GM12873 (cell line): ENCODE measurements at regions not wholly inside any gene's neighbourhood (a gene's known extent, or its start where the extent isn't known, plus 50 kb on each side); places are given as distances from the start of the nearest gene placed in this dataset.

Source experiments
- TF ChIP-seq, protein P1 (sequence below): IDR thresholded peaks from 2 replicates; pipeline ENCODE4 v1.5.1; 2012; ENCODE audit warnings: low read depth, mild to moderate bottlenecking, moderate library complexity, low read length, control low read depth; ENCODE audit not compliant: insufficient read depth; ENCODE audit errors: missing control alignments

DNA sequence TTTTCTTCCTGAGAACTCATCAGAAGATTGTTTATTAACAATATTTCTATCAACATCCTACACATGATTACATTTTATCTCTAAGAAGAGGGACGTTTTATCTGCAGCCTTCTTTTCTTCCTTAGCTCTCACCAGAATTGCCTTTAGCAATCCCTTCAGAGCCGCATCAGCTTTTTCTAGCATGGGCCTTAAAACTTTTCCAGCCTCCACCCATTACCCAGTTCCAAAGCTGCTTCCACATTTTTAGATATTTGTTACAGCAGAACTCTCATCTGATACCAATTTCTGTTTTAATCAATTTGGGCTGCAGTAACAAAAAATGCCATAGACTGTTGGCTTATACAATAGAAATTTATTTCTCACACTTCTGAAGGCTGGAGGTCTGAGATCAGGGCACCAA, 281.5 kb downstream of the THBS2 start:
- TF ChIP-seq, protein P1, sequence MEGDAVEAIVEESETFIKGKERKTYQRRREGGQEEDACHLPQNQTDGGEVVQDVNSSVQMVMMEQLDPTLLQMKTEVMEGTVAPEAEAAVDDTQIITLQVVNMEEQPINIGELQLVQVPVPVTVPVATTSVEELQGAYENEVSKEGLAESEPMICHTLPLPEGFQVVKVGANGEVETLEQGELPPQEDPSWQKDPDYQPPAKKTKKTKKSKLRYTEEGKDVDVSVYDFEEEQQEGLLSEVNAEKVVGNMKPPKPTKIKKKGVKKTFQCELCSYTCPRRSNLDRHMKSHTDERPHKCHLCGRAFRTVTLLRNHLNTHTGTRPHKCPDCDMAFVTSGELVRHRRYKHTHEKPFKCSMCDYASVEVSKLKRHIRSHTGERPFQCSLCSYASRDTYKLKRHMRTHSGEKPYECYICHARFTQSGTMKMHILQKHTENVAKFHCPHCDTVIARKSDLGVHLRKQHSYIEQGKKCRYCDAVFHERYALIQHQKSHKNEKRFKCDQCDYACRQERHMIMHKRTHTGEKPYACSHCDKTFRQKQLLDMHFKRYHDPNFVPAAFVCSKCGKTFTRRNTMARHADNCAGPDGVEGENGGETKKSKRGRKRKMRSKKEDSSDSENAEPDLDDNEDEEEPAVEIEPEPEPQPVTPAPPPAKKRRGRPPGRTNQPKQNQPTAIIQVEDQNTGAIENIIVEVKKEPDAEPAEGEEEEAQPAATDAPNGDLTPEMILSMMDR: no peak

DNA sequence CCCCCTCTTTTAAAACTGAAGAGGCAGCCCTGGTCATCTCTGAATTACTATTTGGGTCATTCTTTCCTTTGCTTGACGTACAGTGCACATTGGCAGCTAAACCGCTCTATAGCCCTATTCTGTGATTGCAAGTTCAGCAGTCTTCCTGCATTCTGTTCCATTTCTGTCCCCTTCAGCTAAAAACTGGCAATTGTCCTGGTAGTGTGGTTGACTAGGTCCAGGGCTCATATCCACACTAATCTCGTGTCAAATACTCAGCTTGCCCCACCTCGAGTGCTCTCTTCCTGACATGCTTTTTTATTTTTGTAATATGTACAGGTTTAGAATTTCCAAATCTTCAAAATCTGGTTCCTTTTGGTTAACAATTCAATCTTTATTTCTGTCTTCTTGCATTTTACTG, 282.1 kb downstream of the THBS2 start:
- TF ChIP-seq, protein P1: no peak

GRCh38 chr6:168968801-168969200, 284.8 kb downstream of the THBS2 start:
- TF ChIP-seq, protein P1: no peak

- TF ChIP-seq, protein P1: no peak
Measured at GRCh38 chr6:168968228-168968627, 285.4 kb downstream of the THBS2 start.

GRCh38 chr6:168967281-168967925, 286.2 kb downstream of the THBS2 start:
- TF ChIP-seq, protein P1: no peak

GRCh38 chr6:168964138-168964835, 289.4 kb downstream of the THBS2 start:
- TF ChIP-seq, protein P1: no peak

- TF ChIP-seq, protein P1: no peak
Measured at GRCh38 chr6:168962886-168963285, 290.8 kb downstream of the THBS2 start.
